H9 (cell line): ENCODE measurements at regions not wholly inside any gene's neighbourhood (a gene's known extent, or its start where the extent isn't known, plus 50 kb on each side); places are given as distances from the start of the nearest gene placed in this dataset.

Source experiments
- DNase-seq: peaks from one replicate; pipeline ENCODE4 v3.0.0-alpha.2; 2017
- H2AFZ ChIP-seq: one replicate; pipeline ENCODE4 v1.6.1; 2013; ENCODE audit warnings: mild to moderate bottlenecking, low read length, control low read depth, moderate library complexity
- H2AK5ac ChIP-seq: 2 replicates; pipeline ENCODE4 v1.6.1; 2013; ENCODE audit warnings: low read length, control low read depth, mixed read lengths; ENCODE audit not compliant: insufficient read length
- H2BK120ac ChIP-seq: one replicate; pipeline ENCODE4 v1.6.1; 2013; ENCODE audit warnings: low read depth, mild to moderate bottlenecking, low read length, control low read depth, inconsistent platforms; ENCODE audit not compliant: poor library complexity, severe bottlenecking
- H2BK12ac ChIP-seq: 2 replicates; pipeline ENCODE4 v1.6.1; 2013; ENCODE audit warnings: low read length, control low read depth, mixed read lengths, low read depth; ENCODE audit not compliant: insufficient read length
- H2BK15ac ChIP-seq: 2 replicates; pipeline ENCODE4 v1.6.1; 2013; ENCODE audit warnings: low read depth, low read length, control low read depth
- H2BK20ac ChIP-seq: one replicate; pipeline ENCODE4 v1.6.1; 2013; ENCODE audit warnings: low read depth, mild to moderate bottlenecking, low read length, control low read depth, inconsistent platforms; ENCODE audit not compliant: poor library complexity, severe bottlenecking
- H2BK5ac ChIP-seq: 2 replicates; pipeline ENCODE4 v1.6.1; 2013; ENCODE audit warnings: low read length, control low read depth, mixed read lengths; ENCODE audit not compliant: insufficient read length
- H3K14ac ChIP-seq: 2 replicates; pipeline ENCODE4 v1.6.1; 2013; ENCODE audit warnings: low read length, control low read depth; ENCODE audit not compliant: insufficient read depth
- H3K18ac ChIP-seq: 2 replicates; pipeline ENCODE4 v1.6.1; 2013; ENCODE audit warnings: low read depth, mild to moderate bottlenecking, mixed read lengths, low read length, control low read depth; ENCODE audit not compliant: insufficient read length
- H3K23ac ChIP-seq: 2 replicates; pipeline ENCODE4 v1.6.1; 2013; ENCODE audit warnings: low read length, control low read depth, mixed read lengths, low read depth; ENCODE audit not compliant: insufficient read length
- H3K23me2 ChIP-seq: 2 replicates; pipeline ENCODE4 v1.6.1; 2013; ENCODE audit warnings: low read depth, mild to moderate bottlenecking, mixed read lengths, low read length, control low read depth; ENCODE audit not compliant: insufficient read length, poor library complexity, severe bottlenecking
- H3K27ac ChIP-seq: 2 replicates; pipeline ENCODE4 v1.5.1; 2013; ENCODE audit warnings: low read length, control low read depth, mixed read lengths, low read depth; ENCODE audit not compliant: insufficient read length
- H3K27me3 ChIP-seq: 2 replicates; pipeline ENCODE4 v1.6.1; 2013; ENCODE audit warnings: low read length, control low read depth, inconsistent platforms; ENCODE audit not compliant: insufficient read depth
- H3K4ac ChIP-seq: 2 replicates; pipeline ENCODE4 v1.6.1; 2013; ENCODE audit warnings: low read depth, mild to moderate bottlenecking, control low read depth, inconsistent platforms, low read length, moderate library complexity
- H3K4me1 ChIP-seq: 2 replicates; pipeline ENCODE4 v1.6.1; 2013; ENCODE audit warnings: low read length, control low read depth, inconsistent platforms; ENCODE audit not compliant: insufficient read depth
- H3K4me2 ChIP-seq: 2 replicates; pipeline ENCODE4 v1.6.1; 2013; ENCODE audit warnings: low read length, control low read depth, mixed read lengths; ENCODE audit not compliant: insufficient read length, insufficient read depth
- H3K56ac ChIP-seq: 2 replicates; pipeline ENCODE4 v1.6.1; 2013; ENCODE audit warnings: low read depth, mild to moderate bottlenecking, mixed read lengths, low read length, control low read depth; ENCODE audit not compliant: insufficient read length
- H3K79me1 ChIP-seq: 2 replicates; pipeline ENCODE4 v1.6.1; 2013; ENCODE audit warnings: low read depth, mild to moderate bottlenecking, moderate library complexity, low read length, control low read depth, inconsistent platforms; ENCODE audit not compliant: insufficient read depth, poor library complexity, severe bottlenecking
- H3K79me2 ChIP-seq: 2 replicates; pipeline ENCODE4 v1.6.1; 2013; ENCODE audit warnings: low read length, control low read depth, inconsistent platforms; ENCODE audit not compliant: insufficient read depth
- H3K9ac ChIP-seq: 2 replicates; pipeline ENCODE4 v1.6.1; 2013; ENCODE audit warnings: low read length, control low read depth, mixed read lengths; ENCODE audit not compliant: insufficient read length; ENCODE audit errors: extremely low read depth
- H3K9me3 ChIP-seq: one replicate; pipeline ENCODE4 v1.6.1; 2013; ENCODE audit warnings: low read depth, low read length, inconsistent platforms; ENCODE audit not compliant: control insufficient read depth
- H3T11ph ChIP-seq: one replicate; pipeline ENCODE4 v1.6.1; 2013; ENCODE audit warnings: mild to moderate bottlenecking, low read length, control low read depth, inconsistent platforms
- H4K20me1 ChIP-seq: one replicate; pipeline ENCODE4 v1.6.1; 2013; ENCODE audit not compliant: control insufficient read depth, insufficient read length, insufficient read depth
- H4K5ac ChIP-seq: 2 replicates; pipeline ENCODE4 v1.6.1; 2013; ENCODE audit warnings: low read depth, mild to moderate bottlenecking, mixed read lengths, low read length, control low read depth; ENCODE audit not compliant: insufficient read length
- H4K8ac ChIP-seq: replicated peaks from 2 replicates; pipeline ENCODE4 v1.6.1; 2013; ENCODE audit warnings: low read length, control low read depth, mixed read lengths, low read depth; ENCODE audit not compliant: insufficient read length
- H4K91ac ChIP-seq: 2 replicates; pipeline ENCODE4 v1.6.1; 2013; ENCODE audit warnings: low read depth, mild to moderate bottlenecking, moderate library complexity, mixed read lengths, low read length, control low read depth; ENCODE audit not compliant: insufficient read length
- H3K27ac Mint-ChIP-seq, 3 experiments: 2 replicates in 2 of 3; 3 replicates in 1 of 3; pipeline ENCODE4 v1.8.0; 2020 to 2021; ENCODE audit warnings: mixed read lengths in 3 of 3, mild to moderate bottlenecking in 1 of 3, moderate library complexity in 1 of 3
- H3K27me3 Mint-ChIP-seq: 2 replicates; pipeline ENCODE4 v1.8.0; 2021; ENCODE audit warnings: low read depth, mild to moderate bottlenecking, moderate library complexity, mixed read lengths
- H3K36me3 Mint-ChIP-seq, 3 experiments: 2 replicates in 2 of 3; 3 replicates in 1 of 3; pipeline ENCODE4 v1.8.0; 2020 to 2021; ENCODE audit warnings: low read depth in 3 of 3, mixed read lengths in 3 of 3; ENCODE audit not compliant: insufficient read depth in 1 of 3
- H3K4me1 Mint-ChIP-seq, 2 experiments: 2 replicates each; pipeline ENCODE4 v1.8.0; 2020; ENCODE audit warnings: mixed read lengths in 2 of 2
- H3K4me3 Mint-ChIP-seq, 2 experiments: 2 replicates in 1 of 2; 3 replicates in 1 of 2; pipeline ENCODE4 v1.8.0; 2020 to 2021; ENCODE audit warnings: mild to moderate bottlenecking in 2 of 2, mixed read lengths in 2 of 2, moderate library complexity in 1 of 2
- H3K9me3 Mint-ChIP-seq, 2 experiments: 2 replicates in 1 of 2; 3 replicates in 1 of 2; pipeline ENCODE4 v1.8.0; 2020; ENCODE audit warnings: mild to moderate bottlenecking in 2 of 2, mixed read lengths in 2 of 2, moderate library complexity in 1 of 2
- WGBS: extraction: QIAGEN DNeasy Blood & Tissue Kit; methylation state at CpG from one replicate; pipeline ENCODE4 v1.1.7; 2013; ENCODE audit warnings: missing lambda C conversion rate, low lambda C conversion rate, mixed read lengths; ENCODE audit not compliant: insufficient read length; ENCODE audit errors: extremely low coverage; 5-methylcytosine and 5-hydroxymethylcytosine counted together
- TF ChIP-seq, protein P1 (sequence below): fragments of 200-600 bp; sonication (generic); conservative IDR thresholded peaks from 3 replicates; pipeline ENCODE4 v1.8.0; 2021; ENCODE audit warnings: antibody characterized with exemption, mild to moderate bottlenecking

GRCh38 chr12:118748478-118749380 is 232.6 kb upstream of the SRRM4 start:
- no peak overlapping the region for H2BK20ac ChIP-seq
- H3K27me3 ChIP-seq, result no peaks in the 10 kb centered on the region
- H4K8ac ChIP-seq, result no peak overlapping the region
- no peak overlapping the region for H4K5ac ChIP-seq
- peaks cover 4% of the 10 kb centered on the region; the same call in 1 of the 2 replicates for H3K4me1 ChIP-seq
- WGBS, result no CpG with 5 or more reads among the region's 7 CpGs
- Mint-ChIP-seq H3K4me1 (peaks cover 20 to 21% of the 10 kb centered on the region in 2 experiments), H3K4me3 (no peak overlapping the region), H3K36me3 (no peaks in the 10 kb centered on the region; a peak in 1 of 7 replicates), H3K9me3 (peaks cover 0 to 4% of the 10 kb centered on the region in 2 experiments; a peak in 1 of 5 replicates), H3K27me3 (no peaks in the 10 kb centered on the region; the same call in 1 of the 2 replicates), H3K27ac (peak overlapping the region in 1 of 3 experiments; percentile 65; a peak in 1 of 7 replicates)
- H3T11ph ChIP-seq, result no peak overlapping the region
- no peak overlapping the region for H2BK5ac ChIP-seq
- H3K4me2 ChIP-seq, result no peak overlapping the region
- no peak overlapping the region for H3K14ac ChIP-seq
- no peak overlapping the region for H3K23ac ChIP-seq
- H3K56ac ChIP-seq, result no peak overlapping the region
- H3K18ac ChIP-seq, result no peak overlapping the region
- no peaks in the 10 kb centered on the region for H3K9me3 ChIP-seq
- H4K20me1 ChIP-seq, result no peaks in the 10 kb centered on the region
- H3K9ac ChIP-seq, result no peak overlapping the region
- no peak overlapping the region for H2AK5ac ChIP-seq
- TF ChIP-seq, protein P1, sequence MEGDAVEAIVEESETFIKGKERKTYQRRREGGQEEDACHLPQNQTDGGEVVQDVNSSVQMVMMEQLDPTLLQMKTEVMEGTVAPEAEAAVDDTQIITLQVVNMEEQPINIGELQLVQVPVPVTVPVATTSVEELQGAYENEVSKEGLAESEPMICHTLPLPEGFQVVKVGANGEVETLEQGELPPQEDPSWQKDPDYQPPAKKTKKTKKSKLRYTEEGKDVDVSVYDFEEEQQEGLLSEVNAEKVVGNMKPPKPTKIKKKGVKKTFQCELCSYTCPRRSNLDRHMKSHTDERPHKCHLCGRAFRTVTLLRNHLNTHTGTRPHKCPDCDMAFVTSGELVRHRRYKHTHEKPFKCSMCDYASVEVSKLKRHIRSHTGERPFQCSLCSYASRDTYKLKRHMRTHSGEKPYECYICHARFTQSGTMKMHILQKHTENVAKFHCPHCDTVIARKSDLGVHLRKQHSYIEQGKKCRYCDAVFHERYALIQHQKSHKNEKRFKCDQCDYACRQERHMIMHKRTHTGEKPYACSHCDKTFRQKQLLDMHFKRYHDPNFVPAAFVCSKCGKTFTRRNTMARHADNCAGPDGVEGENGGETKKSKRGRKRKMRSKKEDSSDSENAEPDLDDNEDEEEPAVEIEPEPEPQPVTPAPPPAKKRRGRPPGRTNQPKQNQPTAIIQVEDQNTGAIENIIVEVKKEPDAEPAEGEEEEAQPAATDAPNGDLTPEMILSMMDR, result no peak
- H2BK15ac ChIP-seq, result no peak overlapping the region
- no peak overlapping the region for H2BK12ac ChIP-seq
- H3K79me1 ChIP-seq, result no peaks in the 10 kb centered on the region
- H2BK120ac ChIP-seq, result no peak overlapping the region
- no peak overlapping the region for H3K27ac ChIP-seq
- no peak overlapping the region for H2AFZ ChIP-seq
- no peaks in the 10 kb centered on the region for H3K23me2 ChIP-seq
- H3K79me2 ChIP-seq, result no peaks in the 10 kb centered on the region
- H4K91ac ChIP-seq, result no peak overlapping the region
- no peak for DNase-seq
- H3K4ac ChIP-seq, result no peak overlapping the region
